Tibial nerve (tissue), 3 donors: ENCODE measurements at regions not wholly inside any gene's neighbourhood (a gene's known extent, or its start where the extent isn't known, plus 50 kb on each side); places are given as distances from the start of the nearest gene placed in this dataset.

Experiments
- CTCF ChIP-seq, 5 experiments: fragments of 200-600 bp in 3 of 5; fragments of 450-650 bp in 2 of 5; sonication (generic) in 3 of 5; IDR thresholded peaks; one replicate each; pipeline ENCODE4 v1.5.1; 2016 to 2019; ENCODE audit warnings: antibody characterized with exemption in 5 of 5, mild to moderate bottlenecking in 3 of 5, moderate library complexity in 2 of 5
- POLR2A ChIP-seq, 2 donors: fragments of 450-650 bp; IDR thresholded peaks; one replicate each; pipeline ENCODE4 v1.6.1; 2017; ENCODE audit warnings: antibody characterized with exemption in 2 of 2, mild to moderate bottlenecking in 2 of 2, moderate library complexity in 2 of 2

GRCh38 chr4:108454227-108454626 is 166.1 kb upstream of the RPL34 start:
- TF ChIP-seq CTCF (IDR thresholded peaks at IDR 0.05) (no peak), POLR2A (IDR thresholded peaks at IDR 0.05) (no peak)
